ENCODE measurements at regions not wholly inside any gene's neighbourhood (a gene's known extent, or its start where the extent isn't known, plus 50 kb on each side); places are given as distances from the start of the nearest gene placed in this dataset.

GRCh38 chr11:70862093-70862492, 390.3 kb downstream of the SHANK2 start:
- DNase-seq = no peak

DNA sequence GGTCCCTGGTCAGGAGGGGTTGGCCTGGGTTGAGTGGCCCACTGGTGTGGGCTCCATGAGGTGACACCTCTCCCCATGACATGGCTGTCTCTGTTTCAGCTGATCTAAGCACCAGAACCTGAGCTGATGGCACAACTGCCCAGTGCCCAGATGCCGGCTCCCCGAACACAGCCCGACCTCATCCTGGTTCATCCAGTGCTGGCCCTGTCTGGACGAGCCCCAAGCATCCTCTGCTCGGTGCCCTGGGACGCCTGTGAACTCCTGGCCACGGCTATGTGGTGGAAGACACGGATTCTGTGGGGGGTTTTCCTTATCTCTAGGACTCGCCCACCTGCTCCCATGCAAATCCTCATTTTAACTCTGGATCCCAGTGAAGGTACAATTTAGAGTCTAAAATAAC, 389.2 kb downstream of the SHANK2 start:
- DNase-seq = no peak

GRCh38 chr11:70863993-70864392, 388.4 kb downstream of the SHANK2 start:
- no peak for DNase-seq

GRCh38 chr11:70865356-70865755, 387.0 kb downstream of the SHANK2 start:
- no peak for DNase-seq

DNA sequence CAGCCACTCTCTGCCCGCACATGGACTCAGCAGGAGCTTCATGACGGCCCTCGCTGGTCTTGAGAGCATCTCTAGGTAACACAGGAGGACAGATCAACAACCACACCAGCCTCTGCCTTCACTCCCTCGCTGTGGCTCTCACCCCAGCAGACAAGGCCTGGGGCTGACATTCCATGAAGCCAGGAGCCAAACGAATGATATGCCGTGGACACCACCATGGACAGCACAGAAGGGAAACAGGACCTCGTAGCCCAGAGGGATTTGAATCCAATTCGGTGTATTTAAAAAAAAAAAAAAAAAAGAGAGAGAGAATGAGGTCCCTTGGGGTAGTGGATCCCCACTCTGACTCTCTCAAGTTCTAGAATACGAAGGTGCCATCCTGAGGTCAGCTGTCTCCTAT, 385.5 kb downstream of the SHANK2 start:
- DNase-seq = no peak

- DNase-seq = no peak
Measured at GRCh38 chr11:70867281-70868047, 384.9 kb downstream of the SHANK2 start.

GRCh38 chr11:70868341-70868885, 384.0 kb downstream of the SHANK2 start:
- DNase-seq = no peak

GRCh38 chr11:70869054-70869453, 383.3 kb downstream of the SHANK2 start:
- DNase-seq = no peak

GRCh38 chr11:70871881-70872280, 380.5 kb downstream of the SHANK2 start:
- DNase-seq = no peak

DNA sequence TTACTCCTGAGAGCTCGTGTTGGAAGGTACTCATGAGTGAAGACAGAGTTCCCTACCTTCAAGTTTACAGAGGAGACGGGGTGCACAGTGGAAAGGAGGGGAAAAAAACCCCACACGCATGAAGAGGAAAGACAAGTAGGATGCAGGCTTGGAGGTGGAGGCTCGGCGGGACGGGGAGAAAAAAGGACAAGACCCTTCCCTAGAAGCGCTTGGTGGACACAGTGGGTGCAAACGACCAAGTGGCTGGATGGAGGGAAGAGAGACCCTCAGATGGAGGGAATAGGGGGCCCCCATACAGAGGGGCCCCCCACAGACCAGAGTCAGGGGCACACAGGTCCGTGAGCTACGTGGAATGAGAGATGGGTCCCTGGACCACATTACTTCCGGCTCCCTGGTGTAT, 380.1 kb downstream of the SHANK2 start:
- DNase-seq = no peak

DNA sequence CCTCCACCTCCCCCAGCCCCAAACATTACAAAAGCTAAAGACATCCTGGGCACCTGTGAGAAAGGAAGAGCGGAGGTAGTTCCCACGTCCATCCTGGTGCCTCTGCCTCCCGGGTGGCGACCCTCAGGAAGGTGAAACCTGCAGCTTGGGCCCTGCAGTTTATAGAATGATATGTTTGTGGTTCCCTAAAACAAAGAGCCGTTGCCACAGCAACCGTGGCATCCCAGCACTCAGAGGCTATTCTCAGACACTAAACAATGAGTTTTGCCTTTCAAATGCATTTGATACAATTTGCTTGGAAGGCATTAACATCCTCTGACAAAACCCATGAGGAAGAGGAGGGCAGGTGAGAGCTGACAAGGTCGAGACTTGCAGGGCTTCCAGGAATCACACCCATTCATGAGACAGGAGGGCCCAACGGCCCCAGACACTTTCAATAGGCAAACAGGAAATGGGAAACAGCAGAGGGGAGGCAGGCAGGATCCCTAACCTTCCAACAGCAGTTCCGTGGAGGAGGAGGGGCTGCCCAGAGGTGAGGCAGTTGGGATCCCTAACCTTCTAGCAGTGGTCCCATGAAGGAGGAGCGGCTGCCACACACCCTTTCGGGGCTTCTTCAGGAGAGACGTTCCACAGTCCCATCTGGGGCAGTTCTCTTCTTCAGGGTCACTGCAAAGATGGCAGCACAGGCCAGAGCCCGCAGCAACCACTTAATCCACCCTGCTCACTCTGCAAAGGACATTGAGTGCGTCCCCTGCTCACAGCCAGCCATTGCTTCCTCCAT, 379.2 kb downstream of the SHANK2 start:
- no peak for DNase-seq

- no peak for DNase-seq
Measured at GRCh38 chr11:70873736-70874412, 378.5 kb downstream of the SHANK2 start.

DNA sequence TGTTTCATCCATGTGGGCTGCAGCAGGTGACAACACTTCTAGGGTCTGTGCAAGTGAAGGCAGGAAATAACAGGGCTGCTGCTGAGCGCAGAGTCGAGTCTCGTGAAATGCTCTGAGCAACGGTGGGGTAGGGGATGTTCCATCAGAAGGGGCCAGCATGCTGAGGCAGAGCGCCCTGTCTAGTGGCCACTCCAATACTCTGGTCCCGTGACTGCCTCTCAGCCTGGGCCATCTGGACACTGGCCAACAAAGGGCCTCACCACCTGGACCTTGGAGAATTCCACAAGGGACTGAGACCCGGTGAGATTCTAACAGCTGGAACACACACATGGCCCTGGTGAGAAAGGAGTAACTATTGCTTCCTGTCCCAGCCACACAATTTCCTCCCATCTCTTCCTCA, 375.7 kb downstream of the SHANK2 start:
- no peak for DNase-seq

DNA sequence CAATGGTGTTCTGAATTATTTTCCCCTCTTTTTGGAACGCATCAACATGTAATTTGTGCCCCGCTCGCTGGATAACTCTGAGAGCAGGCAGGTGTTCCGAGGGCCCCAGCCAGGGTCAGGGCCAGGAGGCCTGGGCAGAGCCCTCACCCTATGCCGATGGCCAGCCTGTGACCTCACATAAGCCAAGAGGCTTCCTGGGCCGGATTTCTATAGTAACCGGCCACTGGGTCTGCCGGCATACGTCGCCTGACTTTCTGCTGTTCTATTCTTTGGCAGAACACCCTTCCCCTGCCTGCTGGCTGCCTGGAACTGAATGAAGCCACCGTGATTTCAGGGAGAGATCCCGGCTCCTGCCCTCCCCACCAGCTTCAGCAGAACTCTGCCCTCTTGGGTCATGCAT, 375.2 kb downstream of the SHANK2 start:
- DNase-seq = no peak

- DNase-seq = no peak
Measured at GRCh38 chr11:70878366-70878765, 374.0 kb downstream of the SHANK2 start.

DNA sequence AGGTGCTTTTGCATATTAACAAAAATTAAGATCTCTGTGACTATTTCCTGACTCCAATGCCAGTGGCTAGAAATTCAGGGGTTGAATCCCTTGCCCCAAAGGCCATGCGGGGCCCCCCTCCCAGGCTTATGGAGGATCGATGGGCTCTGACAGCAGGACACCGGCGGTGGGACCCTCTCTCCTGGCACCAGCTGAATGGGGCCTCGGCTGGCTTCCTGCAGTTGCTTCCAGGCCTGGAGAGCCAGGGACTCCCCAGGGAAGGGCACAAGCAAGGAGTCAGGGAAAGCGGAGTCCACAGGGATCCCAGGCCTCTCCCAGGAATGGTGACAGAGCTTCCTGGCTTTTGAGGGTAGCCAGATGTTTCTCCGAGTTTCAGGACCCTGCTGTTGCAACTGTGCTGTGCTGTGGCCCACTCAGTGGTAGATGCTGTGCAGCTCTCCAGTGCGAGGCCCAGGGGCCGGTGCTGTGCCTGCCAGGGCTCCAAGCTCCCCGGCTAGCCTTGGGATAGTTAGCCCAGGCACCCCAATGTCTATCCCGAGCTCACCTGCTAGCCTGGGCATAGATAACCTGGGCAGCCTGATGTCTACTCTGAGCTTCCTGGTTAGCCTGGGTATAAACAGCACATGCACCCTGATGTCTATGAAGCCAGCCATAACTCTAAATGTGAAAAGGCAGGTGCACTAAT, 372.6 kb downstream of the SHANK2 start:
- no peak for DNase-seq

- no peak for DNase-seq
Measured at GRCh38 chr11:70880416-70880815, 372.0 kb downstream of the SHANK2 start.

DNA sequence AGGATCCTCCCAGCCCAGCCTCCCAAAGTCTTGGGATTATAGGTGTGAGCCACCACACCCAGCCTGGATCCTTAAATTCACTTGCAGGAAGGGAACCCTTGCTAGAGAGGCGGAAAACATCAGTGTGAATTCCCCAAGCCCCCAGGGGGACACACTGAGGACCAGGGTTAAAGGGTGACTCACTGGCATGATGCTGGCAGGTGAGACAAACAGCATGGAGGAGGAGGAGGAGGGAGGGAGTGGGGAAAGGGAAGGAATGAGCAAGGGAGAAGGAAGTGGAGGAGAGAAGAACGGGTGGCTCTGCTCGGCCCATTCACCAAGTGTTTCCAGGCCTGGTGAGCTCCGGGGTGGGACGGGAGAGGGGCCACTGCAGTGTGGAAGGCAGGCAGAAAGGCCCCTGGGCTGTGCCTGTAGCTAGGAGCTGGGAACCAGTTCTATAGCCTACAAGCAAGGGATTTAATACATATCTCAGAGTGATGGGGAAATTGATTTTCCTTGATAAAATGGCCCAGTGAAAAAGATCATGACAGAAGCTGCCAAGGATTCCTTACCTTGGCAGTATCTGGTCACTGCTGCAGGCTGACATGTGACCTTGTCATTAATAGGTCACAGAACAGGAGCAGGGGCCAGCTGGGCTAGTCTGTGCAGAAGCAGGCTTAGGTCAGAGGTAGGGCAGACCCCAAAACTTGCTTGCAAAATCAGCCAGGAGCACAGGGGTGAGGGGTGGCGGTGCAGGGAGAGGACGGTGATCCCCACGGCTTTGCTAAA, 370.2 kb downstream of the SHANK2 start:
- no peak for DNase-seq

DNA sequence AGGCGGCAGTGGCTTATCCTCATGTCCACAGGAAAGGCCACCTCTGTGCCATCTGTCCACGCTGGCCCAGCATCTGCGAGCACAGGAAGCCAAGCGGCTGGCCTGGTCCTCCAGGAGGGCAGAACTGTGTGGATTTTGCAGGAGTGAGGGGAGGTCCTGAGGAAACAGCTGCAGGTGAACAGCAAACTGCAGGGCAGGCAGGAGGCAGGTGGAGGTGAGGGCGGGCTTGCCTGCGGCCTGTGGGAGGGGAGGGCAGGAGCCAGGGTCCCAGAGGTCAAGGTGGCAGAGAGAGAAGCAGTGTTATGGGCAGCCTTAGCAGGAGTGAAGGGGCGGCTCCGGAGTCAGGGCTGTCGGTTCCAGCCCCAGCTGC, 369.7 kb downstream of the SHANK2 start:
- DNase-seq = no peak

DNA sequence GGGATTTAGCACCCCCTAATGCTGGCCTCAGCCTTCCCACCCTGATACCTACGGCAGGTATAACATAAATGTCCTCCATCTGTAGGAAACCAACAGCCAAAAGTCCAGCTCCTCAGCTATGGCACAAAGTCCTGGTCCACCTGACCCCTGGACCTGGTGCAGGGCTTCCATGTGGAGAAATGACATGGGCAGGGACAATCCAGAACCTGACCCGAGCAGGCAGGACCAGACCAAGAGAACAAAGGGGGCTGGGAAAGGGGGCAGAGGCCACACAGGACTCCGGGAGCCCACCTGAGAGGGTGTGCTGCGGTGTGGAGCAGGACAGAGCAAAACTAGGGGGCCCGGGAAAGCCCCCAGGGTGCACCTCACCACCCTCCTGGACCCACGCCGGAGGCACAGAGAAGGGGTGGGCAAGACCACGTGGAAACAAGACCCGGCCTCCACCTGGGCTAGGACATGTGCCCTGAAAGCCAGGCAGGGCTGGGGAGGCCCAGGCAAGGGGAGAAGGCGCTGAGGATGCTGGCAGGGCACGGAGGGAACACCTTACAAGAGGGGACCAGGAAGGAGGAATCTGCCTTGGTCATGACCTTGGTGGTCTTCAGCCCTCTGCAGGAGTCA, 368.9 kb downstream of the SHANK2 start:
- DNase-seq = no peak

DNA sequence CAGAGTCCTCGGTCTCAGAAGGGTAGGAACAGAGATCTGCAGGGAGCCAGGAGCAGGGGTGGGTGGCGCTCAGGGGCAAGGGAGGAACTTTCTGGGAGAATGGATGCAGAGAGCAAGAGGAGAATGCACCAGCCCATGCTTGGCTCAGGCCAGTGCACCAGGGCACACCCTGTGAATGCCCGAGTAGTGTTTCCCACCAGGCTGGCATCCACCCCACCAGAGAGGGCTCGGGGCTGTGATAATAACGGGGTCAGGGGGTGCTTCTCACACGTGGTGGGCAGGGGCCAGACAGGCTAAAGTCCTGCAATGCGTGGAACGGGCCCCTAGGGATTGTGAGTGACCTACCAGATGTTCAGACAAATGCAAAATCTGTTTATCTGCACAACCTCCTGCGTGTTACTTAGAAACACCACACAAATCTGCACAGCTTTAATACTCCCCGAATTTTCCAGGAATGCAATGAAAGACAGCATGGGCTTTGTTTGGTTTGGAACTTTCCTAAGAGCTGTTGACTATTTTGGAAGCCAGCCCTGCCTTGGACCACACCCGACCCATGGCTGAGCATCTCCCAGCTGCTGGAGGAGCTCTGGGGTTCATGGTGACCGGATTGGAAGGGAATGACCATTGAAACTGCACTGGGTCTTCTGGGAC, 368.3 kb downstream of the SHANK2 start:
- no peak for DNase-seq

Measured in inflammatory macrophage treated with lipopolysaccharide for 4 hours (primary cell).